K562 (cell line): ENCODE measurements at regions not wholly inside any gene's neighbourhood (a gene's known extent, or its start where the extent isn't known, plus 50 kb on each side); places are given as distances from the start of the nearest gene placed in this dataset.

ENCODE experiments used
- ARHGAP35 ChIP-seq: fragments of 450-650 bp; IDR thresholded peaks from 2 replicates; pipeline ENCODE4 v1.6.1; 2018; ENCODE audit not compliant: partially characterized antibody
- CTCF ChIP-seq, 3 experiments: IDR thresholded peaks in 2 of 3; conservative IDR thresholded peaks in 1 of 3; 2 replicates each; pipeline ENCODE4 v1.5.1; 2011 to 2012; ENCODE audit warnings: low read length in 3 of 3, mild to moderate bottlenecking in 3 of 3, control low read depth in 2 of 3, improper control_type of control experiment in 1 of 3, inconsistent platforms in 1 of 3, low read depth in 1 of 3, mixed read lengths in 1 of 3, moderate library complexity in 1 of 3; ENCODE audit not compliant: insufficient read depth in 2 of 3
- ETV6 ChIP-seq, 3 experiments: fragments of 150-350 bp in 1 of 3; sonication (generic) in 1 of 3; formaldehyde crosslinking in 1 of 3; IDR thresholded peaks; 2 replicates each; pipeline versions ENCODE4 v1.6.1 to v1.8.0; 2014 to 2022; ENCODE audit warnings: borderline replicate concordance in 2 of 3, low read depth in 2 of 3, antibody characterized with exemption in 1 of 3, low read length in 1 of 3, mild to moderate bottlenecking in 1 of 3, missing genetic modification reagents in 1 of 3
- HBP1 ChIP-seq: fragments of 450-650 bp; formaldehyde crosslinking; IDR thresholded peaks from 2 replicates; pipeline ENCODE4 v1.4.0; 2022; ENCODE audit warnings: missing genetic modification characterization
- KLF10 ChIP-seq: fragments of 250-450 bp; sonication (Bioruptor Pico); IDR thresholded peaks from 2 replicates; pipeline ENCODE4 v1.6.1; 2021; ENCODE audit warnings: matching md5 sums
- NR2C2 ChIP-seq, 2 experiments: fragments of 200-800 bp in 1 of 2; sonication (Bioruptor generic) in 1 of 2; sonication (generic) in 1 of 2; formaldehyde crosslinking in 1 of 2; IDR thresholded peaks; 2 replicates each; pipeline versions ENCODE4 v1.6.1 to v1.8.0; 2016 to 2022; ENCODE audit warnings: mild to moderate bottlenecking in 1 of 2, missing compliant biosample characterization in 1 of 2, missing genetic modification characterization in 1 of 2, missing genetic modification reagents in 1 of 2
- PRPF4 ChIP-seq: fragments of 200-400 bp; formaldehyde crosslinking; IDR thresholded peaks from one replicate; pipeline ENCODE4 v1.6.1; 2017; ENCODE audit warnings: low read length, low read depth, mild to moderate bottlenecking; ENCODE audit not compliant: insufficient read depth, poor library complexity, severe bottlenecking
- ZNF121 ChIP-seq: sonication (generic); formaldehyde crosslinking; conservative IDR thresholded peaks from 2 replicates; pipeline ENCODE4 v1.8.0; 2022; ENCODE audit warnings: missing genetic modification reagents
- TF ChIP-seq, protein P1 (sequence below): IDR thresholded peaks from 3 replicates; pipeline ENCODE4 v1.6.1; 2011; ENCODE audit warnings: borderline replicate concordance, mild to moderate bottlenecking; ENCODE audit not compliant: insufficient read length, insufficient read depth
- TF ChIP-seq, protein P2 (sequence below): fragments of 450-650 bp; IDR thresholded peaks from 2 replicates; pipeline ENCODE4 v1.6.1; 2016; ENCODE audit warnings: borderline replicate concordance
- TF ChIP-seq, protein P3 (sequence below): sonication (generic); formaldehyde crosslinking; IDR thresholded peaks from 2 replicates; pipeline ENCODE4 v1.8.0; 2022; ENCODE audit warnings: mild to moderate bottlenecking, missing genetic modification reagents

DNA sequence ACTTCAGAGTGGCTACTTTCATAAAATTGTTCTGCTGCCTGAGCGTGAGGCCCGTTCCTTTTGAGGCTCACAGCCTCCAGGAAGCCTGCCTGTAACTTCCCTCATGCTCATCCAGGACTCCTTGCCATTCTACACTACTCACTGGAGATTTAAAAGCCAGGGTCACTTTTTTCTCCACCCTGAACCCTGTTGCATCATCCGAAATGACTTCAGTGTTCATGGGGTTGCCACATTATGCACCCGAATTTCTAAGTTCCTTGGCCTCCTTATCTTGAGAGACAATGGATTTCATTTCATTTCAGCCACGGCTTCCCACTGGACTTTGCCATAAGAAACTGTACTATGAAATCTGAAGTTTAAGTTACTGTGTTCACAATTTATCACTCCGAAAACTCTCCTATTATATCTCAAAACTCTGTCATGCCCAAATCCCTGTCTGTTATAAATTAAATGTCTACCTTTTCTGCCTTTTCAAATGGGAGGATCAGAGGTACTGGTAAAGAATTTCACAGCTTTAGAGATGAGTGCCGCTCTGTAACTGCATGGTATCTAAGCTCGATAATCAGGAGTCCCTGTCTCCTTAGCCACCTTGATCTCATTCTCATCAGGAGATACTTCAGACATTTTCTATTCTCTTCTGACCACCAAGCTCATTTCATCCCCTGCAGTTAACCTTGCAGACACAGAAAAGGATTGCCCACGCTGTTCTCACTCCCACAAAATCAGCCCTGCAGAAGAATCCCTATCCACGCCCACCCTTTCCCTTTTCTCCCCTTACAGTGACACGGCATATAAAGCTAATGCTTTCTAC, 59.9 kb downstream of the TRIML1 start:
- TF ChIP-seq KLF10 (CRISPR knock-in tag) (no peak), PRPF4 (no peak), NR2C2 (CRISPR knock-in tag; IDR thresholded peaks at IDR 0.05) (no peak), NR2C2 (tag; IDR thresholded peaks at IDR 0.05) (no peak), ARHGAP35 (no peak), CTCF (IDR thresholded peaks at IDR 0.05 in 2 of 3, conservative IDR thresholded peaks at IDR 0.05 in 1 of 3; ENCODE audit: insufficient read depth in 2 of 3, low read depth in 1 of 3, low read length in 3 of 3) (no peak), ETV6 (IDR thresholded peaks at IDR 0.05; ENCODE audit: borderline replicate concordance in 1 of 2, low read depth in 2 of 2, low read length in 1 of 2) (no peak), ETV6 (CRISPR knock-in tag; IDR thresholded peaks at IDR 0.05; ENCODE audit: borderline replicate concordance) (no peak), ZNF121 (CRISPR knock-in tag) (no peak), HBP1 (CRISPR knock-in tag) (no peak)
- TF ChIP-seq, protein P1, sequence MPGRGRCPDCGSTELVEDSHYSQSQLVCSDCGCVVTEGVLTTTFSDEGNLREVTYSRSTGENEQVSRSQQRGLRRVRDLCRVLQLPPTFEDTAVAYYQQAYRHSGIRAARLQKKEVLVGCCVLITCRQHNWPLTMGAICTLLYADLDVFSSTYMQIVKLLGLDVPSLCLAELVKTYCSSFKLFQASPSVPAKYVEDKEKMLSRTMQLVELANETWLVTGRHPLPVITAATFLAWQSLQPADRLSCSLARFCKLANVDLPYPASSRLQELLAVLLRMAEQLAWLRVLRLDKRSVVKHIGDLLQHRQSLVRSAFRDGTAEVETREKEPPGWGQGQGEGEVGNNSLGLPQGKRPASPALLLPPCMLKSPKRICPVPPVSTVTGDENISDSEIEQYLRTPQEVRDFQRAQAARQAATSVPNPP = no peak
- TF ChIP-seq, protein P2, sequence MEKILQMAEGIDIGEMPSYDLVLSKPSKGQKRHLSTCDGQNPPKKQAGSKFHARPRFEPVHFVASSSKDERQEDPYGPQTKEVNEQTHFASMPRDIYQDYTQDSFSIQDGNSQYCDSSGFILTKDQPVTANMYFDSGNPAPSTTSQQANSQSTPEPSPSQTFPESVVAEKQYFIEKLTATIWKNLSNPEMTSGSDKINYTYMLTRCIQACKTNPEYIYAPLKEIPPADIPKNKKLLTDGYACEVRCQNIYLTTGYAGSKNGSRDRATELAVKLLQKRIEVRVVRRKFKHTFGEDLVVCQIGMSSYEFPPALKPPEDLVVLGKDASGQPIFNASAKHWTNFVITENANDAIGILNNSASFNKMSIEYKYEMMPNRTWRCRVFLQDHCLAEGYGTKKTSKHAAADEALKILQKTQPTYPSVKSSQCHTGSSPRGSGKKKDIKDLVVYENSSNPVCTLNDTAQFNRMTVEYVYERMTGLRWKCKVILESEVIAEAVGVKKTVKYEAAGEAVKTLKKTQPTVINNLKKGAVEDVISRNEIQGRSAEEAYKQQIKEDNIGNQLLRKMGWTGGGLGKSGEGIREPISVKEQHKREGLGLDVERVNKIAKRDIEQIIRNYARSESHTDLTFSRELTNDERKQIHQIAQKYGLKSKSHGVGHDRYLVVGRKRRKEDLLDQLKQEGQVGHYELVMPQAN = no peak
- TF ChIP-seq, protein P3, sequence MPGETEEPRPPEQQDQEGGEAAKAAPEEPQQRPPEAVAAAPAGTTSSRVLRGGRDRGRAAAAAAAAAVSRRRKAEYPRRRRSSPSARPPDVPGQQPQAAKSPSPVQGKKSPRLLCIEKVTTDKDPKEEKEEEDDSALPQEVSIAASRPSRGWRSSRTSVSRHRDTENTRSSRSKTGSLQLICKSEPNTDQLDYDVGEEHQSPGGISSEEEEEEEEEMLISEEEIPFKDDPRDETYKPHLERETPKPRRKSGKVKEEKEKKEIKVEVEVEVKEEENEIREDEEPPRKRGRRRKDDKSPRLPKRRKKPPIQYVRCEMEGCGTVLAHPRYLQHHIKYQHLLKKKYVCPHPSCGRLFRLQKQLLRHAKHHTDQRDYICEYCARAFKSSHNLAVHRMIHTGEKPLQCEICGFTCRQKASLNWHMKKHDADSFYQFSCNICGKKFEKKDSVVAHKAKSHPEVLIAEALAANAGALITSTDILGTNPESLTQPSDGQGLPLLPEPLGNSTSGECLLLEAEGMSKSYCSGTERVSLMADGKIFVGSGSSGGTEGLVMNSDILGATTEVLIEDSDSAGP = no peak
